DMS 273 (cell line): ENCODE measurements at regions not wholly inside any gene's neighbourhood (a gene's known extent, or its start where the extent isn't known, plus 50 kb on each side); places are given as distances from the start of the nearest gene placed in this dataset.
"Not testable (repeated sequence)": the region's sequence is repeated elsewhere in the genome, so short reads cannot be mapped to it uniquely, and the experiment has no call there.

Experiments
- DNase-seq: peaks from one replicate; lab custom pipeline; 2025; ENCODE audit not compliant: unreplicated experiment; lab: John Stamatoyannopoulos, UW

- peak; percentile 14 for DNase-seq
Observed at GRCh38 chr5:14996997-14997396, 125.4 kb upstream of the ANKH start.

GRCh38 chr5:14995229-14995628, 123.7 kb upstream of the ANKH start:
- no peak for DNase-seq

GRCh38 chr5:14993459-14994133, 122.0 kb upstream of the ANKH start:
- DNase-seq = not testable (repeated sequence)

GRCh38 chr5:14992751-14993458, 121.3 kb upstream of the ANKH start:
- not testable (repeated sequence) for DNase-seq

GRCh38 chr5:14988223-14988622, 116.6 kb upstream of the ANKH start:
- DNase-seq = no peak

- no peak for DNase-seq
Observed at GRCh38 chr5:14986413-14986812, 114.8 kb upstream of the ANKH start.

- no peak for DNase-seq
Observed at GRCh38 chr5:14983666-14984441, 112.3 kb upstream of the ANKH start.

GRCh38 chr5:14980698-14981097, 109.1 kb upstream of the ANKH start:
- no peak for DNase-seq

- DNase-seq = no peak
Observed at GRCh38 chr5:14977058-14977685, 105.6 kb upstream of the ANKH start.

- no peak for DNase-seq
Observed at GRCh38 chr5:14976486-14976885, 104.9 kb upstream of the ANKH start.

GRCh38 chr5:14971873-14972272, 100.3 kb upstream of the ANKH start:
- DNase-seq = no peak

- DNase-seq = no peak
Observed at GRCh38 chr5:14968796-14969195, 97.2 kb upstream of the ANKH start.

GRCh38 chr5:14967166-14967565, 95.6 kb upstream of the ANKH start:
- no peak for DNase-seq

- DNase-seq = no peak
Observed at GRCh38 chr5:14965815-14966214, 94.2 kb upstream of the ANKH start.

- no peak for DNase-seq
Observed at GRCh38 chr5:14962604-14963003, 91.0 kb upstream of the ANKH start.

GRCh38 chr5:14960120-14960462, 88.5 kb upstream of the ANKH start:
- DNase-seq = no peak

- no peak for DNase-seq
Observed at GRCh38 chr5:14959399-14960119, 88.0 kb upstream of the ANKH start.

GRCh38 chr5:14958188-14958587, 86.6 kb upstream of the ANKH start:
- no peak for DNase-seq

GRCh38 chr5:14956423-14957046, 85.0 kb upstream of the ANKH start:
- DNase-seq = no peak

- no peak for DNase-seq
Observed at GRCh38 chr5:14954616-14955343, 83.2 kb upstream of the ANKH start.
